Omental fat pad (tissue), 3 donors: ENCODE measurements at regions not wholly inside any gene's neighbourhood (a gene's known extent, or its start where the extent isn't known, plus 50 kb on each side); places are given as distances from the start of the nearest gene placed in this dataset.
A peak's percentile ranks its signal among the peaks of the same experiment; 100 is the strongest.

Experiments
- ATAC-seq: fragments of 150-250 bp; one replicate; pipeline ENCODE4 v1.9.1; 2016; ENCODE audit warnings: mild to moderate bottlenecking, moderate library complexity; ENCODE audit not compliant: low FRiP score
- DNase-seq: peaks from one replicate; pipeline ENCODE4 v3.0.0-alpha.2; 2019; ENCODE audit warnings: low spot score
- TF ChIP-seq, protein P1 (sequence below), 3 donors: fragments of 450-650 bp; IDR thresholded peaks; one replicate each; pipeline ENCODE4 v1.5.1; 2016 to 2017; ENCODE audit warnings: antibody characterized with exemption in 3 of 3, mild to moderate bottlenecking in 3 of 3, moderate library complexity in 2 of 3

DNA sequence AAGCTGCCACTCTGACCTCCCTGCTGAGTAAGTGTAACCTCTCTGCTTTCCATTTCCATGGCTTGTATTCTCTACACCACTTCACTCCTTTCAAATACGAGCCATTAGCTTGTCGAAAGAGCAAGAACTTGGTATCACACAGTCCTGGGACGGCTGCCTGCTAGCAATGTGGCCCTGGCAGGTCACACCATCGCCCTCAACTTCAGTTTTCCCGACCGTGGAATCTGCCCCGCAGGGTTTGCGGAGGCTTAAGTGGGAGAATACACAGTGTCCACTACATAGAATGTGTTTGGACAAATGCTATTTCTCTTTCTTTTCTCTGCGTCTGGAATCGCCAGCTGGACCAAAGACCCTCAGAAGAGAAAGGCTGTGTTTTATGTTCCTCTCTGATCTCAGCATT, 78.6 kb upstream of the STOX2 start:
- DNase-seq (no peak), ATAC-seq (no peak)
- TF ChIP-seq, protein P1, sequence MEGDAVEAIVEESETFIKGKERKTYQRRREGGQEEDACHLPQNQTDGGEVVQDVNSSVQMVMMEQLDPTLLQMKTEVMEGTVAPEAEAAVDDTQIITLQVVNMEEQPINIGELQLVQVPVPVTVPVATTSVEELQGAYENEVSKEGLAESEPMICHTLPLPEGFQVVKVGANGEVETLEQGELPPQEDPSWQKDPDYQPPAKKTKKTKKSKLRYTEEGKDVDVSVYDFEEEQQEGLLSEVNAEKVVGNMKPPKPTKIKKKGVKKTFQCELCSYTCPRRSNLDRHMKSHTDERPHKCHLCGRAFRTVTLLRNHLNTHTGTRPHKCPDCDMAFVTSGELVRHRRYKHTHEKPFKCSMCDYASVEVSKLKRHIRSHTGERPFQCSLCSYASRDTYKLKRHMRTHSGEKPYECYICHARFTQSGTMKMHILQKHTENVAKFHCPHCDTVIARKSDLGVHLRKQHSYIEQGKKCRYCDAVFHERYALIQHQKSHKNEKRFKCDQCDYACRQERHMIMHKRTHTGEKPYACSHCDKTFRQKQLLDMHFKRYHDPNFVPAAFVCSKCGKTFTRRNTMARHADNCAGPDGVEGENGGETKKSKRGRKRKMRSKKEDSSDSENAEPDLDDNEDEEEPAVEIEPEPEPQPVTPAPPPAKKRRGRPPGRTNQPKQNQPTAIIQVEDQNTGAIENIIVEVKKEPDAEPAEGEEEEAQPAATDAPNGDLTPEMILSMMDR (IDR thresholded peaks at IDR 0.05): no peak

DNA sequence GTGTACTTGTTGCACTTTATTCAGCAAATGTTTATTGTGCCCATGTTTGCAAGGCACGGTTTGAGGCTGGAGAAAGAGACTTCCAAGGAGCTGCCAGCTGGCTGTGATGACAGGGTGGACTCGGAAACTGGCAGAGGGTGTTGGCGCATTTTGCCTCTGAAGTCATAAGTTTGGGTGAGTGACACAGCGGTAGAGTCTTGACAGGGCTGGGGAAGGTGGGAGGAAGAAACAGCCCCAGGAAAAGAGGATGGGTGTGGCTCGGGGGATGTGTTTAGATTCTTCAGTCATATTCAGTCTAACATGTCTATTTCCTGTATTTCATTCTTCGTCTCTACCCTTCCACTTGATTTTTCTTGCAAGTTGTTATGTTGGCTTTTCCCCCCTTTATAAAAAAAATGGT, 77.0 kb upstream of the STOX2 start:
- ATAC-seq (no peak), DNase-seq (no peak)
- TF ChIP-seq, protein P1 (IDR thresholded peaks at IDR 0.05): no peak

DNA sequence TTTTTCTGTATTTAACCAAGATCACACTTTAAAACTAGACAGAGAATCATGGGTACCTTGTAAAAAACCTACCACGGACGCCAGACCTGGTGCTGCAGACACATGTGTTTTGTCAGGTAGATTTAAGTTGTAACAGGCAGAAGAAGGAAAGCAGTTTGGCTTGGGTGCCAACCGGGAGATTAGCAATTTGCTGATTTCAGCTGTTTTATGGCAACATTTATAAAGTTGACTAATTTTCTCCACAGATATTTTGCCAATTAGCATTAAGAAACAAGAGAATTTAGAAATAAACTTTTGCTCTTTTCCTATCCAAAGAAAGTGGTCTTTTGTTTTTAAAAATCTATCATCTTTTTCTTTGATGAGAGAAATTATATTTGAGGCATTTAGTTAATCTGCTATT, 76.3 kb upstream of the STOX2 start:
- TF ChIP-seq, protein P1 (IDR thresholded peaks at IDR 0.05): no peak
- ATAC-seq (no peak), DNase-seq (no peak)

DNA sequence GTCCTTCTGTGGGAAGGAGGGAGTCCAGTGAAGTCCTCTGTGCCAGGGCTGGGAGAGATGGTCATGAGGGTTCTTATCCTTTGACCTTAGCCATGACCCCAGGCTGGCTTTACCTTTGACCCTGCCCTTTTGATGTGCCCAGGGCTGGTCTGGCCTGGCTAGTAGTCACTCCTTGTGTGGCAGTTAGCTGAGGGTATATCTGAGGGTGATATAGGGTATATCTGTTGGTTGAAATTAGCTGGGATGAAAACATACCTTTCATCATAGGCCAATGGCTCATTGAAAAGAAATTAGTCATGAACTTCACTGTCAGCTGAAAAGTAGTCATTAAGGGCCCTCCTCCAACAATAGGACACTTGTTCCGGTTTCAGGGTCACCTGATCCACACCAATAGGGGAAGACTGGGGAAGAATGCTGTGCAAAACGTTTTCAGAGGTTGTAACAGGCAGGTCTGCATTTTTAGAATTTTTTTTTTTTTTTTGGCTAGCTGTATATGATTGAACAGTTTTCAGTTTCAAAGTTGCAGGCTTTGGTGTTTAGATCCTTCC, 74.6 kb upstream of the STOX2 start:
- TF ChIP-seq, protein P1 (IDR thresholded peaks at IDR 0.05): no peak
- no peak for ATAC-seq
- DNase-seq: no peak

DNA sequence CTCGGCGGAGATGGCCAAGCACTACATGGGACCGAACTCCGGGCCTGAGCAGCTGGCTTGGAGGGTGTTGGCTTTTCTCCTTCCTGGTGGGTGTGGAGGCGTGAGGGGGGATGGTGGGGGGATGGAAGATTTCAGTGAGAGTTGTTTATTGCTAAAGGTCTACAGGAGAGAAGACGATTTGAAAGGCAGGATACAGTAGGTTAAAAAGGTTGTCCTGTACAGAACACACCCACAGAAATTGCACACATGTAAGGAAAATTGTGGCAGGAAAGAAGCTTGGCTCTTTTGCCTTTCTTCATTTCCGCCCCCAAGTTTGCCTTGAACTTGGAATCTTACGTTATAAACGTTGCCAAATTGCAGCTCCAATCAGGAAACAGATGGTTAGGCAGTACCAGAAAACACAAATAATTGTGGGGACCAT, 74.1 kb upstream of the STOX2 start:
- TF ChIP-seq, protein P1 (IDR thresholded peaks at IDR 0.05): no peak
- DNase-seq: no peak
- ATAC-seq: peak; percentile 26

DNA sequence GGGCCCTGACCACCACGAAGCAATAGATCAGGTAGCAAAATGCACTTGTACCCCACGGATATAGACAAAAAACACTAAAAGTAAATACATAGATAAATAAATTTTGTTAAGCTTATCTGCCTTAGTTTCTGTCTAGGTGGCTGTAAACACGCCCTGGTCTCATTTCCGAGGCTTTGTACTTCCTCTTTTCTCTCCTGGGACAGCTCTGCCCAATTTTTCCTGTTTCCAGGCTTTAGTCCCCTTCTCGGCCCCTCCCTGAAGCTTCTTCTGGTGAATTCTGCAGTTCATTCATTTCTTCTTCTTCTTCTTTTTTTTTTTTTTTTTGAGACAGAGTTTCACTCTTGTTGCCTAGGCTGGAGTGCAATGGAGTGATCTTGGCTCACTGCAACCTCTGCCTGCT, 73.4 kb upstream of the STOX2 start:
- TF ChIP-seq, protein P1 (IDR thresholded peaks at IDR 0.05): no peak
- no peak for ATAC-seq

DNA sequence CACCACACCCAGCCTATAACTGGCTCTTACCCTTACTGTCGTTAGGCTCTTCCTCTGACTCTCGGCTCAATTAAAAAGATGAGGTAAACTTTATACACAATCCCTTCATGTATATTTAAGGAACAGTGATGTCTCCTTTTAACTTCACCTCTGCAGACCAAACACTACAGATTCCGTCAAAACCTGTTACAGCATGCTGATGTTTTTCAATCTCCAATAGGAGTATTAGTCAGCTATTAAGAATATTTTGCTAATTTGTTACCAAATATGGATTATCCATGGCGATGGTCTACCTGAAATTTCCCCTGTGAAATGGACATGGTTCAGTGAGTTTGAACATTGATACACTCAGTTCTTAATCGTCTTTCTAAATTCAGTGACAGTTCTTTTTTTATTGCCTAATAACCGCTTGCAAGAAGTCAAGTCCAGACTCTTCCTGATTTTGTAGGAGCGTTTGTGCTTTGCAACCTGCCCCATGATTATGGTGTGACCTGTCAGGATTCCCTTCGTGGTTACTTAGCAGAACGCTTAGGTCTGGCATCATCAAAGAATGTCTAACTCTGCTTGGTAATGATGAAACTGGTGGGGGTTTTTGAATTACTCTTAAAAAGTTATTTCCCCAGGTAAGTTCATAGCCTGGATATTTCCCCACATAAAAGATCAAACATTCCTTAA, 72.2 kb upstream of the STOX2 start:
- no peak for ATAC-seq
- no peak for DNase-seq
- TF ChIP-seq, protein P1 (IDR thresholded peaks at IDR 0.05): no peak

More for the DNA sequence above, 73.4 kb upstream of the STOX2 start:
- no peak for DNase-seq
